Subcutaneous abdominal adipose tissue (tissue), 5 donors: ENCODE measurements at regions not wholly inside any gene's neighbourhood (a gene's known extent, or its start where the extent isn't known, plus 50 kb on each side); places are given as distances from the start of the nearest gene placed in this dataset.

ENCODE experiments used
- H3K27ac ChIP-seq: one replicate; pipeline ENCODE4 v1.7.0; 2013; ENCODE audit warnings: low read depth, mild to moderate bottlenecking, inconsistent platforms, low read length, moderate library complexity
- H3K27me3 ChIP-seq, 5 donors: one replicate each; pipeline ENCODE4 v1.7.0; 2013; ENCODE audit warnings: low read length in 5 of 5, inconsistent platforms in 1 of 5; ENCODE audit not compliant: control insufficient read depth in 5 of 5, insufficient read depth in 4 of 5
- H3K36me3 ChIP-seq, 5 donors: one replicate each; pipeline ENCODE4 v1.7.0; 2013; ENCODE audit warnings: low read length in 5 of 5; ENCODE audit not compliant: control insufficient read depth in 5 of 5, insufficient read depth in 5 of 5
- H3K4me1 ChIP-seq, 5 donors: one replicate each; pipeline ENCODE4 v1.7.0; 2013; ENCODE audit warnings: low read length in 5 of 5, mild to moderate bottlenecking in 3 of 5, moderate library complexity in 1 of 5; ENCODE audit not compliant: control insufficient read depth in 5 of 5, insufficient read depth in 5 of 5
- H3K4me3 ChIP-seq, 5 donors: one replicate each; pipeline ENCODE4 v1.7.0; 2013; ENCODE audit warnings: low read length in 5 of 5, low read depth in 1 of 5
- H3K9ac ChIP-seq, 5 donors: one replicate each; pipeline ENCODE4 v1.7.0; 2013; ENCODE audit warnings: low read length in 5 of 5, mild to moderate bottlenecking in 4 of 5, moderate library complexity in 3 of 5
- H3K9me3 ChIP-seq, 5 donors: one replicate each; pipeline ENCODE4 v1.7.0; 2013; ENCODE audit warnings: low read length in 5 of 5; ENCODE audit not compliant: control insufficient read depth in 5 of 5
- donor health status: healthy.
- donor health status: healthy.
- donor health status: healthy.
- donor health status: healthy.
- donor health status: healthy.

- Histone ChIP-seq H3K9ac (no peak overlapping the region), H3K4me1 (no peaks in the 10 kb centered on the region), H3K36me3 (no peaks in the 10 kb centered on the region), H3K27me3 (no peaks in the 10 kb centered on the region), H3K9me3 (no peaks in the 10 kb centered on the region), H3K27ac (no peak overlapping the region), H3K4me3 (no peak overlapping the region)
These were observed 521.0 kb upstream of the B3GALT2 start for GRCh38 chr1:193707271-193708021.

GRCh38 chr1:193706766-193707165, 520.4 kb upstream of the B3GALT2 start:
- no peak overlapping the region for H3K4me3 ChIP-seq
- no peaks in the 10 kb centered on the region for H3K36me3 ChIP-seq
- H3K9ac ChIP-seq: no peak overlapping the region
- no peaks in the 10 kb centered on the region for H3K9me3 ChIP-seq
- no peaks in the 10 kb centered on the region for H3K4me1 ChIP-seq
- H3K27me3 ChIP-seq: no peaks in the 10 kb centered on the region
- H3K27ac ChIP-seq: no peak overlapping the region

GRCh38 chr1:193705554-193705981, 519.2 kb upstream of the B3GALT2 start:
- Histone ChIP-seq H3K36me3 (no peaks in the 10 kb centered on the region), H3K9ac (no peak overlapping the region), H3K4me3 (no peak overlapping the region), H3K27me3 (no peaks in the 10 kb centered on the region), H3K27ac (no peak overlapping the region), H3K9me3 (no peaks in the 10 kb centered on the region), H3K4me1 (no peaks in the 10 kb centered on the region)

- Histone ChIP-seq H3K4me3 (no peak overlapping the region), H3K36me3 (no peaks in the 10 kb centered on the region), H3K4me1 (no peaks in the 10 kb centered on the region), H3K9ac (no peak overlapping the region), H3K27ac (no peak overlapping the region), H3K27me3 (no peaks in the 10 kb centered on the region), H3K9me3 (no peaks in the 10 kb centered on the region)
These were observed 517.2 kb upstream of the B3GALT2 start for GRCh38 chr1:193703655-193704054.

- Histone ChIP-seq H3K9me3 (no peaks in the 10 kb centered on the region), H3K36me3 (no peaks in the 10 kb centered on the region), H3K9ac (no peak overlapping the region), H3K4me3 (no peak overlapping the region), H3K27ac (no peak overlapping the region), H3K4me1 (no peaks in the 10 kb centered on the region), H3K27me3 (no peaks in the 10 kb centered on the region)
These were observed 516.7 kb upstream of the B3GALT2 start for GRCh38 chr1:193703121-193703520.

- H3K27me3 ChIP-seq: no peaks in the 10 kb centered on the region
- no peak overlapping the region for H3K4me3 ChIP-seq
- no peaks in the 10 kb centered on the region for H3K4me1 ChIP-seq
- H3K9me3 ChIP-seq: no peaks in the 10 kb centered on the region
- no peak overlapping the region for H3K27ac ChIP-seq
- no peak overlapping the region for H3K9ac ChIP-seq
- H3K36me3 ChIP-seq: no peaks in the 10 kb centered on the region
These were observed 515.3 kb upstream of the B3GALT2 start for GRCh38 chr1:193701759-193702158.

- Histone ChIP-seq H3K9ac (no peak overlapping the region), H3K4me1 (no peaks in the 10 kb centered on the region), H3K27me3 (no peaks in the 10 kb centered on the region)
These were observed 514.4 kb upstream of the B3GALT2 start for GRCh38 chr1:193700710-193701355.

GRCh38 chr1:193699261-193699660, 512.8 kb upstream of the B3GALT2 start:
- no peaks in the 10 kb centered on the region for H3K36me3 ChIP-seq
- no peak overlapping the region for H3K4me3 ChIP-seq
- no peaks in the 10 kb centered on the region for H3K9me3 ChIP-seq
- H3K27ac ChIP-seq: no peak overlapping the region
- no peaks in the 10 kb centered on the region for H3K4me1 ChIP-seq
- no peaks in the 10 kb centered on the region for H3K27me3 ChIP-seq
- H3K9ac ChIP-seq: no peak overlapping the region

More at GRCh38 chr1:193700710-193701355, 514.4 kb upstream of the B3GALT2 start:
- Histone ChIP-seq H3K27ac (no peak overlapping the region), H3K4me3 (no peak overlapping the region), H3K9me3 (no peaks in the 10 kb centered on the region), H3K36me3 (no peaks in the 10 kb centered on the region)

GRCh38 chr1:193697776-193698175, 511.4 kb upstream of the B3GALT2 start:
- H3K27me3 ChIP-seq: no peaks in the 10 kb centered on the region
- H3K27ac ChIP-seq: no peak overlapping the region

GRCh38 chr1:193697115-193697762, 510.8 kb upstream of the B3GALT2 start:
- H3K36me3 ChIP-seq: no peaks in the 10 kb centered on the region
- H3K9ac ChIP-seq: no peak overlapping the region
- no peak overlapping the region for H3K4me3 ChIP-seq
- H3K27ac ChIP-seq: no peak overlapping the region
- no peaks in the 10 kb centered on the region for H3K9me3 ChIP-seq
- H3K27me3 ChIP-seq: no peaks in the 10 kb centered on the region
- H3K4me1 ChIP-seq: no peaks in the 10 kb centered on the region

More at GRCh38 chr1:193697776-193698175, 511.4 kb upstream of the B3GALT2 start:
- Histone ChIP-seq H3K4me1 (no peaks in the 10 kb centered on the region), H3K9ac (no peak overlapping the region), H3K4me3 (no peak overlapping the region), H3K9me3 (no peaks in the 10 kb centered on the region), H3K36me3 (no peaks in the 10 kb centered on the region)
